Stimulated activated CD8-positive, alpha-beta memory T cell treated with anti-CD3 and anti-CD28 coated beads, Interleukin-15, amount 100 ng/mL, for 48 hours (primary cell): ENCODE measurements at regions not wholly inside any gene's neighbourhood (a gene's known extent, or its start where the extent isn't known, plus 50 kb on each side); places are given as distances from the start of the nearest gene placed in this dataset.

Experiments
- DNase-seq, 2 donors: peaks; one replicate each; pipeline ENCODE4 v3.0.0-alpha.2; 2020; ENCODE audit warnings: low read depth in 2 of 2

DNA sequence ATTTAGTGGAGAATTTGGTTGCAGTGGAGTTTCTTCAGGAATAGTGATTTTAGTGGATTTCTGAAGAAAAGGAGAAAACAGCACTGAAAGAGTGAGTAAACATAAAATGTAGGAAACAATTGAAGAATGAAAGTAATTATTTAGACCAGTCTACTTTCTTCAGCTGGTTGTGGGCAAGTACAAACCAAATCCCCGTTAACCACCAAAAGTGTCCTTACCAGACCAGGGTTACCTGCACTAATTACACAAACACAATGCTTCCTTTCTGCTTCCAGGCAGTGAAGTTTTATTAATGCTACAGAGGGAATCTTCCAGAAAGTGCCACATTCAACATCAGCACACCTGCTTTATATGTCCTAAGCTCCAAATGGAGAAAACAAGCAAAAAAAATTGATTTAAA lies 248.0 kb upstream of the TBC1D5 start:
- DNase-seq, result no peak

DNA sequence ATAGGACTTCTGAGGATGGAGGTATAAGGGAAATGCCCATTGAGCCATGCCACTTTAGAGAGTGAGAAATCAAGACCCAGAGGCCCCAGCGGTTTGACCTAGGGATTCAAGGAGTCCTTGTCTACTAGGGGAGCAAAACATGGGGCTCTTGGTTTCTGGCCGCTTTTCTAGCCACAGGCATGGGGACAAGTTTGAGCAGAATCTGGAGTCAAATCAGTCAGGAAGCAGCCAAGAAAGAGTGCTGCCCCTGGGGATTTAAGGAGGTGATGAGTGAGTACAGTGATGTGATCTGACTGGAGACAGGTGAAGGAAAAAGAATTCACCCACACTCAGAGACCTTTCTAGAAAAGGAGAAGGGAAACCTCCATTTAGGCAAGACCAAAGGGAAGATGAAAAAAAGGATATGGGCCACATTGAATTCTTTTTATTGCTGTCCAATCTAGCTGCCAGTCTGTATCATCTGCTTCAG lies 244.0 kb upstream of the TBC1D5 start:
- DNase-seq, result no peak

- DNase-seq, result no peak
Observed at GRCh38 chr3:17985658-17986347, 243.4 kb upstream of the TBC1D5 start.

- no peak for DNase-seq
Observed at GRCh38 chr3:17983106-17983505, 240.7 kb upstream of the TBC1D5 start.

DNA sequence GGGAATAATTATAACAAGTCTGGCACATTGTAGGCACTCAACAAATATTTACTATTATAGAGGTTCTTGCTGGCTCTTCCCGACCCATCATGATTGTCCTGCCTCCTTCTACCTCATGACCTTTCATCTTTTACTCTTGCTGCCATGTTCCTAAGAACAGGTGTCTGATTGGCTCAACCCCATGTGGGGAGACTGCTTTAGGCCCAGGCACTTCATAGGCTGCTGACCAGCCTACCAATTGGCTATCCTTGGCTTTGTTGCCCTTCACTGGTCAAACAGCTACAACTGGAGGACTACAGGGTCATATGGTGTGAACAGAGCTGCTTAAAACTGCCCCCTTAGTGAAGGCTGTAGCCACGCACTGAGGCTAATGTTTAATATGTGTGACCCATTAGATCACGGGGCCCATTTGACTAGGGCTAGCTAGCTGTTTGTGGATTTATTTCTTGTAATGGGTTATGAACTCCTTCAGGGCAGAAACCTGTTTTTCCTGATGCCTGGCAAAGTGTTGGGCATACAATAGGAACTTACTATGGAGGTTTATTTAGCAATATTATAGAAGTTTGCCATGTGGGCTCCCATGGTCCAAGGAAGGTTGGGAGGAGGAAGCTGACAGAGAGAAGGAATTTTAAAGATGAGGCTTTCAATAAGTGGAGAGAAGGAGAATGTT lies 239.9 kb upstream of the TBC1D5 start:
- no peak for DNase-seq

DNA sequence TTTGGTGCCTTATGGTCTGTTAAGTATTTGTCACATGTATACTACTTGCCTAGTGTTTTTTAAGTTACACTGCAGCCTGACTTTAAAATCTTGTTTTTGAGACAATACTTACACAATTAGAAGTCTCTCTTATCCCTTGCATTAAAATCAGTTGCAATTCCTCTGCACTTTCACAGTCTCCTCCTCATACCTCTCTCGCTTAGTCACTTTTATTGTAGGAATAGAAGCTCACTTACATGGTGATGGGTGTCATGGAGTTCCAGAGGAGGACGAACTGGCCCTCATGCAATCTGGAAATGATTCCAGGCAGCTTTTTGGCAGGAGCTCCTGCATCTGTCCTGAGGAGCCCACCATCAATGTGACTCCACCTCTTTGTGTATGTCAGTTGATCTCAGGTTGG lies 238.4 kb upstream of the TBC1D5 start:
- DNase-seq, result no peak

DNA sequence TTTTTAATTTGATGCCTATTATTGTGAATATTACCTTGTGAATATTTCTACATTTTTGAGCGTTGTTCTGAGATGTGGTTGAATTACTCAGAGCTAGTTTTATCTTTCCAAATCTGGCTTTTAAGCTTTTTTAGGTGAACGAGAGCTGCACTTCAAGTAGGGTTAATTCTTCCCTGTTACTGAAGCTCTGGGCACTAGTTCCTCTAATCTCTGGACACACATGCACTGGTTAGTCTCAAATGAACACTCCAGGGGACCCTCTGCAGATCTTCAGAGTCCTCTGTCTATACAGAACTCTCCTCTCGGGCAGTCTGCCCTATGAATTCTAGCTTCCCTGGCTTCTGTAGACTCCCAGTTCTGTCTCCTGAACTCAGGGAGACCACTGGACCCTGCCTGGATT lies 237.5 kb upstream of the TBC1D5 start:
- DNase-seq, result no peak

GRCh38 chr3:17979252-17979651 lies 236.8 kb upstream of the TBC1D5 start:
- DNase-seq, result no peak

DNA sequence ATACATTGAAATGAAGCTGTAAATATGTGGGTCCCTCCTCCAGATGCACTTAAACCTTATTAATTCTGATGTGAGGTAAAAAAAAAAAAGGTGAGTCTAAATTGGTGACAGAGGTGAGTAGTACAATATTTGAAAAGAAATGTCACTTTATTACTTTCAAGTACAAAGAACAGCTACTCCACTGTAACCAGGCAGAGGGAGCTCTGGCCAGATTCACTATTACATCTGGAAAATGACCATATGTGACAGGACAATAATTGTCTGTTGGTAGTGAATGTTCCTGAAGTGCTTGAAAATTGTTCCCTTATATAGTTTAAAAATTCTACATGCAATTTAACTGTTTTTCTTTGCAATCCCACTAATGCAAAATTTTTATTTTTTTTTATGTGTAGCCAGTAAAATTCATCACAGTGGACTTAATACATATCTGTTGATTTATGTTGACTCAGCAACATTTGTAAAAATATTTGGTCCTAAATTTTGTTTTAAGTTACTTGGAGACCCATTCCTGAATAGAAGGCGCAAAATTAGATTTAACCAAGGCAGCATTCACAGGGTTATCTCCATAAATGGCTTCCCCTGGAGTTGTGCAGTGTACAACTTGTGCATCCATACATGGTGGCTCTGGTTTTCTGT lies 231.9 kb upstream of the TBC1D5 start:
- no peak for DNase-seq

DNA sequence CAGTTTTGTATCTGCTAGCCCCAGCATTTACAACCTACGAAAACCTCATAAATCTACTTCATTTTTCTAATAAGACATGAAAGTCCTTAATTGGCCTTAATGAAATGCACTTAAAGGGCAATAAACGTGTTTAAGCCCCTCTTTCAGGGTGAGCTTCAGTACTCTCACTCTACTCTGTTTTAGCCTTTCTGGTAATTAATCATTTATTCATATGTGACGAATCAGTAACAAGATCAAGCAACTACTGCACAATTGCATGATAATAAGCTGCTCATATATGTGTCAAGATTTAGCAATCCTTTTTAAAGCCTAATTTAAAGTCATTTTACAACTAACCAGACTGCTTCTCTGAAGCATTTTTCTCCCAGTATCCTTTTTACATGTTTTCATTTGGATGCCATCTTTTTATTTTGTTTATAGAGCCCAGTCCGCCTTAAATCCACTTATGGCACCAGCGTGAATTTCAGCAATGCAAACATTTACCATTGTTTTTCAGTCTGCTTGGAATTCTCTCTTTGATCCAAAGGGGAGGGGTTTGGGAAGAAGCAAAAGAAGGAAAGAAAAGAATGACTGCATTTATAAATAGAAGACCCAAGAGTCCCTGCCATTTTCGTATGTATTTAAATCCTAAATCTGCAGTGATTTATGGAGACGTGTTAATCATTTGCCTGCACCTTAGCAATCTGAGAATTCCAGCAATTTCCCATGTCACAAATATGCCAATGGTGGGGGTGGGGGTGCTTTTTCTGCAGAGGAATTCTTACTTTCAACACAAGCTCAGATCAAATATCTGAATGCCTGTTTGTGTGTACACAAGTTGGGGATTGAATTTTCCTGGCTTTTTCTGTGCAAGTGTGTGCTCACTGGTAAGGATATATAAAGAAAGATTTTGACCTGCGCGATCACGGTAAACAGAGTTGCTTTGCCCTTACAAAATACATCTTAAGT lies 230.8 kb upstream of the TBC1D5 start:
- DNase-seq, result no peak

DNA sequence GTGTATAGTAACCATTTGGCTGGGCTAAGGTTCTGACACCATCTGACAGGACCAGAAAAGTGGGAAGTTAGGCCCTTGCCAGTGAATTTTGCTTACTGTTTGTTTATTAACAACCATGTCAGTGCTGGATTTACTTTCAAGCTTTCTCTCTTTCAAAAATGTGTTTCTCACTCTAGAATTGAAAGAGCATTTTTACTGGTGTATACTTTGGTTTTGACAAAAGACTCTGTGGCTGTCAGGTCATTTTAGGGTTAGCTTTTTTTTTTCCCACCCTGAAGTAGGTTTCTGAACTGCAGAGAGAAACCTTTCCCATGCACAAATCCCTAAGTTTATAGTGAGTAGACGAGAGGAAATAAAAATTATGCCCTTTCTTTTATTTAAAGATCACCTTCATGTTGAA lies 230.0 kb upstream of the TBC1D5 start:
- DNase-seq, result no peak

- no peak for DNase-seq
Observed at GRCh38 chr3:17972030-17972429, 229.6 kb upstream of the TBC1D5 start.

- no peak for DNase-seq
Observed at GRCh38 chr3:17969985-17970568, 227.6 kb upstream of the TBC1D5 start.

GRCh38 chr3:17969244-17969643 lies 226.8 kb upstream of the TBC1D5 start:
- DNase-seq, result no peak

DNA sequence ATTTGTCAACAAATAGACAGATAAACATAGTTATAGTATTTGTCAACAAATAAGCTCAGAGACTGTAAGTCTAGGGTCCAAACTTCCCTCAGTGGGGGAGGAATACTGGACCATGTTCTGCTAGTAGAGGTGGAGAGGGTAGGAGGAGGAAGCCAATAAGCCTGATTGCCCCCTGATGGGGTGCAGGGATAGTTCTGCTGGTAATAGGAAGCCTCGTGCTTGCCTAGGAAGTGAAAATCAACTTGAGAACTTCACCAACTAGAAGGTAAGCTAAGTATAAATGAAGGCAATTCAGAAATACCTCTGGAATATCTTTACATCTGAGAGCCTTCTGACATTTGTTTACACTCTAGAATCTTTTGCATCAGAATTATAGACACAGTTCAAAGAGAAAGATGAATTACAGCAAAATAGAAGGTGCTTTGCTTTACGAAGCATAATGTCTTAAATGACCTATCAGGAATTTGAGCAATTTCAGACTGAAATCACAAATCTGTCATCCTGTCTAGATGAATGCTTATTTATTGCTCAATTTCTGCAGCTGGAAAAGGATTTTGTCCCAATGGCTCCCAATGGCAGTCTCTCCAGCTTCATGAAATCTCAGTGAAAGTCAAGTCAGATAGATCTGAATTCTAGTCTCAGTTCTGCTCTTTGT lies 225.6 kb upstream of the TBC1D5 start:
- no peak for DNase-seq

GRCh38 chr3:17967111-17967510 lies 224.7 kb upstream of the TBC1D5 start:
- DNase-seq, result no peak

GRCh38 chr3:17965331-17965730 lies 222.9 kb upstream of the TBC1D5 start:
- DNase-seq, result no peak

- DNase-seq, result no peak
Observed at GRCh38 chr3:17964108-17964507, 221.7 kb upstream of the TBC1D5 start.

DNA sequence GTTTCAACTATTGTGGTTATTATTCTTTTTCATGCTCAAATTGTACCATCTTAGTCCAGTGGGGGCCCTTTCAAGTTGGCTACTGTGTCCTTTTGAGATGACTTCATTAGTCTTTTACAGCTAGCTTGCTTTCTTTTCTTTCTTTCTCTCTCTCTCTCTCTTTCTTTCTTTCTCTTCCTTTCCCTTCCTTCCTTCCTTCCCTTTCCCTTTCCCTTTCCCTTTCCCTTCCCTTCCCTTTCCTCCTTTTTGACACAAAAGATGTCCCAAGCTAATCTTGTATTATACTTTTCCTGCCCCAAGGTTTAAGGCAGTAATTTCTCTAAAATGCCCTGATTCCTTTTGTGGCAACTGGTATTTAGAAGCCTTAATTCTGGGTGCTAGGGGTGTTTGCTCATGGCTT lies 213.0 kb upstream of the TBC1D5 start:
- DNase-seq, result no peak

DNA sequence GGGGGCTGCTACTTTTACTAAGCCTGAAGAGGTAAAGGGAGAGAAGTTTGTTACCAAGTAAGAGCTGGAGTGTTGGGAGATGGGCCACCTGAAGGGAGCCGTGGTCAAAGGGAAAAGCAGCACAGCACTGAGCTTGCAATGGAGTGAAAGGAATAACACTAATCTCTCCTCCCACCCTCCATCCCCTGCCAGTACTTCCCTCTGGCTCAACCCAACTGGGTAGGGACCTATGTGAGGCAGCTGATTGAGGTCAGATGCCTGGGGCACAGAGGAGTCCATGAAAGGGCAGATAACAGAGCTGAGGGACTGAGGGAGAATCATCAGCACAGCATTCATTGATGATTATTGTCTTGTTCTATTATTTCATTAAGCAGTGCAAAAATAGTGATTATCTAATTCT lies 212.4 kb upstream of the TBC1D5 start:
- DNase-seq, result no peak

- DNase-seq, result no peak
Observed at GRCh38 chr3:17951241-17951640, 208.8 kb upstream of the TBC1D5 start.
